ENCODE measurements at regions not wholly inside any gene's neighbourhood (a gene's known extent, or its start where the extent isn't known, plus 50 kb on each side); places are given as distances from the start of the nearest gene placed in this dataset.

GRCh38 chr6:50990750-50991446, 172.2 kb downstream of the TFAP2B start:
- Histone ChIP-seq H3K27me3 (no peaks in the 10 kb centered on the region), H3K4me1 (no peaks in the 10 kb centered on the region), H3K27ac (no peak overlapping the region), H3K4me3 (no peak overlapping the region), H3K36me3 (no peaks in the 10 kb centered on the region), H3K9me3 (no peaks in the 10 kb centered on the region)
- DNase-seq: peak in 1 of 2 donors; percentile 41
- intact Hi-C loops (cut with DNase I; ENCODE audit: low total_unique reads): no loop called here
- WGBS, 5 donors: 73 to 89% (median 76%) methylated on average over 7 of the region's 7 CpGs
- TF ChIP-seq POLR2A (IDR thresholded peaks at IDR 0.05): no peak

GRCh38 chr6:50992232-50992631, 173.6 kb downstream of the TFAP2B start:
- TF ChIP-seq POLR2A (IDR thresholded peaks at IDR 0.05) (no peak), POLR2AphosphoS5 (IDR thresholded peaks at IDR 0.05) (no peak), EP300 (IDR thresholded peaks at IDR 0.05) (no peak), CTCF (IDR thresholded peaks at IDR 0.05) (no peak)
- intact Hi-C loops (cut with DNase I; ENCODE audit: low total_unique reads): no loop called here
- Histone ChIP-seq H3K27ac (no peak overlapping the region), H3K27me3 (no peaks in the 10 kb centered on the region), H3K9me3 (no peaks in the 10 kb centered on the region), H3K4me1 (no peaks in the 10 kb centered on the region), H3K4me3 (no peak overlapping the region), H3K36me3 (no peaks in the 10 kb centered on the region)
- WGBS, 5 donors: 78 to 99% (median 94%) methylated on average over 3 of the region's 3 CpGs
- DNase-seq: no peak

- 58 to 67% (median 60%) methylated on average over 8 of the region's 8 CpGs for WGBS, 5 donors
- intact Hi-C loops (cut with DNase I; ENCODE audit: low total_unique reads): no loop called here
- Histone ChIP-seq H3K27me3 (no peaks in the 10 kb centered on the region), H3K9me3 (no peaks in the 10 kb centered on the region), H3K4me3 (no peak overlapping the region), H3K4me1 (no peaks in the 10 kb centered on the region), H3K27ac (no peak overlapping the region), H3K36me3 (no peaks in the 10 kb centered on the region)
- TF ChIP-seq POLR2A (IDR thresholded peaks at IDR 0.05) (no peak), CTCF (IDR thresholded peaks at IDR 0.05) (no peak), POLR2AphosphoS5 (IDR thresholded peaks at IDR 0.05) (no peak), EP300 (IDR thresholded peaks at IDR 0.05) (no peak)
- no peak for DNase-seq
These were observed 174.3 kb downstream of the TFAP2B start for GRCh38 chr6:50992704-50993625.

- no peak for DNase-seq
- H3K36me3 ChIP-seq: no peaks in the 10 kb centered on the region
- no peak overlapping the region for H3K27ac ChIP-seq
- H3K4me1 ChIP-seq: no peaks in the 10 kb centered on the region
- TF ChIP-seq CTCF (IDR thresholded peaks at IDR 0.05) (no peak), POLR2AphosphoS5 (IDR thresholded peaks at IDR 0.05) (no peak), POLR2A (IDR thresholded peaks at IDR 0.05) (no peak), EP300 (IDR thresholded peaks at IDR 0.05) (no peak)
- H3K9me3 ChIP-seq: no peaks in the 10 kb centered on the region
- H3K4me3 ChIP-seq: no peak overlapping the region
- intact Hi-C loops (cut with DNase I; ENCODE audit: low total_unique reads): no loop called here
- H3K27me3 ChIP-seq: no peaks in the 10 kb centered on the region
- 89 to 97% (median 96%) methylated on average over 3 of the region's 3 CpGs for WGBS, 5 donors
These were observed 175.5 kb downstream of the TFAP2B start for GRCh38 chr6:50993941-50994720.

All from stomach (tissue), 8 donors.